HepG2 (cell line): ENCODE measurements at regions not wholly inside any gene's neighbourhood (a gene's known extent, or its start where the extent isn't known, plus 50 kb on each side); places are given as distances from the start of the nearest gene placed in this dataset.

ENCODE experiments used
- ATAC-seq: fragments of 200-7000 bp; cut with Tn5 transposase; 3 replicates; pipeline ENCODE4 v1.9.1; 2020; ENCODE audit warnings: mild to moderate bottlenecking, moderate library complexity
- BruUV-seq: library from RNA; stranded (reverse); fragments of 400-500 nt; replicated peaks from 2 replicates; lab custom pipeline; 2021; lab: Mats Ljungman, UMichigan
- CTCF ChIA-PET: fragments of 300-600 bp; formaldehyde crosslinking; extraction: SDS; loops from one replicate; lab custom pipeline; 2021; ENCODE audit warnings: low total read pairs, inconsistent platforms, low intra/inter-chr PET ratio; lab: Yijun Ruan, JAX
- POLR2A ChIA-PET: fragments of 350-600 bp; sonication (Branson Sonifier 250); formaldehyde crosslinking; loops from one replicate; lab custom pipeline; 2020; ENCODE audit warnings: antibody characterized with exemption, inconsistent platforms; lab: Yijun Ruan, JAX
- DNase-seq: peaks from one replicate; pipeline ENCODE4 v3.0.0-alpha.2; 2015; ENCODE audit warnings: low spot score
- FAIRE-seq: peaks from 3 replicates; lab custom pipeline; 2011; peaks lifted over from hg19 to GRCh38; lab: Jason Lieb, UNC
- H2AFZ ChIP-seq: one replicate; pipeline ENCODE4 v1.6.1; 2011; ENCODE audit warnings: low read length, inconsistent platforms
- H3K27ac ChIP-seq: fragments of 300-600 bp; 3 replicates; pipeline ENCODE4 v1.8.0; 2011; ENCODE audit warnings: mixed run types, mild to moderate bottlenecking, mixed read lengths, low read length, inconsistent platforms; ENCODE audit not compliant: insufficient read depth; ENCODE audit errors: extremely low read length
- H3K27me3 ChIP-seq, 2 experiments: fragments of 200-600 bp in 1 of 2; 2 replicates in 1 of 2; 3 replicates in 1 of 2; pipeline versions ENCODE4 v1.6.0 to v1.8.0; 2011; ENCODE audit warnings: low read length in 2 of 2, mild to moderate bottlenecking in 2 of 2, moderate library complexity in 2 of 2, inconsistent platforms in 1 of 2; ENCODE audit not compliant: insufficient read depth in 2 of 2, control insufficient read depth in 1 of 2
- H3K36me3 ChIP-seq, 2 experiments: fragments of 200-600 bp in 1 of 2; replicated peaks in 1 of 2; 2 replicates in 1 of 2; 3 replicates in 1 of 2; pipeline versions ENCODE4 v1.5.1 to v1.8.0; 2011; ENCODE audit warnings: low read length in 2 of 2, inconsistent platforms in 1 of 2; ENCODE audit not compliant: insufficient read depth in 2 of 2, control insufficient read depth in 1 of 2
- H3K4me1 ChIP-seq: 2 replicates; pipeline ENCODE4 v1.5.1; 2012; ENCODE audit warnings: low read length, inconsistent platforms; ENCODE audit not compliant: insufficient read depth
- H3K4me2 ChIP-seq: 2 replicates; pipeline ENCODE4 v1.6.0; 2011; ENCODE audit warnings: low read depth, low read length, inconsistent platforms
- H3K4me3 ChIP-seq, 3 experiments: fragments of 200-600 bp in 1 of 3; sonication (generic), shearing (Covaris generic) in 1 of 3; replicated peaks in 1 of 3; 2 replicates each; pipeline ENCODE4 v1.5.1; 2011 to 2016; ENCODE audit warnings: low read length in 3 of 3, inconsistent platforms in 2 of 3, low read depth in 2 of 3, mild to moderate bottlenecking in 2 of 3, control low read depth in 1 of 3, mixed read lengths in 1 of 3; ENCODE audit not compliant: insufficient read depth in 1 of 3
- H3K79me2 ChIP-seq: one replicate; pipeline ENCODE4 v1.6.1; 2011; ENCODE audit warnings: low read length, inconsistent platforms; ENCODE audit not compliant: insufficient read depth
- H3K9ac ChIP-seq: 2 replicates; pipeline ENCODE4 v1.6.0; 2011; ENCODE audit warnings: mild to moderate bottlenecking, low read depth, low read length, inconsistent platforms; ENCODE audit not compliant: insufficient read depth
- H3K9me3 ChIP-seq: 2 replicates; pipeline ENCODE4 v1.5.1; 2012; ENCODE audit warnings: mild to moderate bottlenecking, low read length
- H4K20me1 ChIP-seq: 2 replicates; pipeline ENCODE4 v1.6.0; 2011; ENCODE audit warnings: inconsistent platforms, mild to moderate bottlenecking, low read length, moderate library complexity; ENCODE audit not compliant: insufficient read depth
- CC2D1A ChIP-seq: sonication (generic); formaldehyde crosslinking; IDR thresholded peaks from 2 replicates; pipeline ENCODE4 v1.8.1; 2023; ENCODE audit warnings: mild to moderate bottlenecking, missing genetic modification reagents
- E2F5 ChIP-seq: sonication (generic); formaldehyde crosslinking; conservative IDR thresholded peaks from 2 replicates; pipeline ENCODE4 v1.4.0; 2020; ENCODE audit warnings: missing genetic modification reagents
- HNRNPH1 ChIP-seq: fragments of 200-400 bp; formaldehyde crosslinking; optimal IDR thresholded peaks from 2 replicates; pipeline ENCODE3; 2017; ENCODE audit warnings: mild to moderate bottlenecking, low read depth, low read length
- HOMEZ ChIP-seq: IDR thresholded peaks from 2 replicates; pipeline ENCODE4 v1.6.1; 2016; ENCODE audit warnings: low read depth
- IRX3 ChIP-seq: sonication (generic); formaldehyde crosslinking; IDR thresholded peaks from 2 replicates; pipeline ENCODE4 v1.8.1; 2023; ENCODE audit warnings: mild to moderate bottlenecking, low read depth, missing genetic modification reagents, borderline replicate concordance
- MAFF ChIP-seq: IDR thresholded peaks from 2 replicates; pipeline ENCODE4 v1.6.1; 2011; ENCODE audit warnings: low read depth, low read length, improper control_type of control experiment
- MLXIP ChIP-seq: sonication (generic); formaldehyde crosslinking; IDR thresholded peaks from 2 replicates; pipeline ENCODE4 v1.9.0; 2021; ENCODE audit warnings: missing genetic modification reagents, borderline replicate concordance
- PTBP1 ChIP-seq: fragments of 200-400 bp; formaldehyde crosslinking; IDR thresholded peaks from 2 replicates; pipeline ENCODE4 v1.6.1; 2018; ENCODE audit warnings: low read length, low read depth; ENCODE audit not compliant: poor library complexity, severe bottlenecking
- TAF15 ChIP-seq: fragments of 200-400 bp; formaldehyde crosslinking; IDR thresholded peaks from one replicate; pipeline ENCODE4 v1.6.1; 2018; ENCODE audit warnings: mild to moderate bottlenecking, low read depth, low read length; ENCODE audit not compliant: poor library complexity, severe bottlenecking
- ZBTB14 ChIP-seq: sonication (generic); formaldehyde crosslinking; IDR thresholded peaks from 2 replicates; pipeline ENCODE4 v1.4.0; 2020; ENCODE audit warnings: missing genetic modification reagents
- ZMAT3 ChIP-seq: sonication (generic); formaldehyde crosslinking; conservative IDR thresholded peaks from 2 replicates; pipeline ENCODE4 v1.7.0; 2021; ENCODE audit warnings: missing genetic modification reagents
- ZNF589 ChIP-seq: sonication (generic); formaldehyde crosslinking; conservative IDR thresholded peaks from 2 replicates; pipeline ENCODE4 v1.8.0; 2022; ENCODE audit warnings: mild to moderate bottlenecking, moderate library complexity, missing genetic modification reagents
- WGBS: methylation state at CpG from one replicate; pipeline ENCODE4 v1.1.6; 2017; ENCODE audit warnings: low lambda C conversion rate; 5-methylcytosine and 5-hydroxymethylcytosine counted together
- in situ Hi-C: cut with HindIII; loops from 2 replicates; pipeline ENCODE4 v1.10.0; 2017; ENCODE audit warnings: low pct_unique_long_range_greater_than_20kb; ENCODE audit not compliant: extremely low pct_ligation_motif_present
- intact Hi-C: fragments of 100-400 bp; cut with micrococcal nuclease; formaldehyde crosslinking; loops from one replicate; pipeline ENCODE4 v1.10.0; 2022; ENCODE audit not compliant: unreplicated experiment

GRCh38 chrX:5425119-5425518 lies 803.5 kb downstream of the NLGN4X start:
- Histone ChIP-seq H3K9me3 (peaks cover 25% of the 10 kb centered on the region; the same call in 1 of the 2 replicates), H3K4me1 (no peaks in the 10 kb centered on the region), H3K9ac (no peak overlapping the region), H3K27me3 (no peaks in the 10 kb centered on the region), H3K36me3 (no peaks in the 10 kb centered on the region), H4K20me1 (no peaks in the 10 kb centered on the region), H3K4me2 (no peak overlapping the region), H3K79me2 (no peaks in the 10 kb centered on the region), H3K27ac (no peak overlapping the region), H3K4me3 (no peak overlapping the region), H2AFZ (no peak overlapping the region)
- no peak for FAIRE-seq
- in situ Hi-C loops = no loop called here
- no peak for DNase-seq
- no peak for ATAC-seq
- no peak for TF ChIP-seq HNRNPH1
- no peak for TF ChIP-seq ZNF589 (CRISPR knock-in tag)
- TF ChIP-seq ZMAT3 (CRISPR knock-in tag) = no peak
- TF ChIP-seq CC2D1A (CRISPR knock-in tag) = no peak
- intact Hi-C loops = no loop called here
- POLR2A ChIA-PET = no interaction called here
- CTCF ChIA-PET = no interaction called here
- BruUV-seq = no TSS peak

- CTCF ChIA-PET = no interaction called here
- DNase-seq = no peak
- WGBS = 0% methylated on average over 1 of the region's 1 CpG
- no peaks in the 10 kb centered on the region for H3K4me1 ChIP-seq
- no peak overlapping the region for H3K9ac ChIP-seq
- peaks cover 8% of the 10 kb centered on the region for H3K9me3 ChIP-seq
- POLR2A ChIA-PET = no interaction called here
- no peak overlapping the region for H3K4me2 ChIP-seq
- no peaks in the 10 kb centered on the region for H3K79me2 ChIP-seq
- intact Hi-C loops (no loop called here), in situ Hi-C loops (no loop called here)
- no peak for ATAC-seq
- BruUV-seq = no TSS peak
- no peaks in the 10 kb centered on the region for H3K36me3 ChIP-seq
- H3K27me3 ChIP-seq = no peaks in the 10 kb centered on the region
- FAIRE-seq = no peak
- no peak overlapping the region for H3K4me3 ChIP-seq
- no peak overlapping the region for H3K27ac ChIP-seq
- H2AFZ ChIP-seq = no peak overlapping the region
- H4K20me1 ChIP-seq = no peaks in the 10 kb centered on the region
- TF ChIP-seq PTBP1 (no peak), TAF15 (no peak), MAFF (no peak), IRX3 (CRISPR knock-in tag) (no peak), E2F5 (CRISPR knock-in tag) (no peak), HOMEZ (CRISPR knock-in tag) (no peak), MLXIP (no peak), ZBTB14 (CRISPR knock-in tag) (no peak)
These were observed 811.3 kb downstream of the NLGN4X start for GRCh38 chrX:5417381-5417780.
